Dermis blood vessel endothelial cell (primary cell): ENCODE measurements at regions not wholly inside any gene's neighbourhood (a gene's known extent, or its start where the extent isn't known, plus 50 kb on each side); places are given as distances from the start of the nearest gene placed in this dataset.
"Not testable (repeated sequence)": the region's sequence is repeated elsewhere in the genome, so short reads cannot be mapped to it uniquely, and the experiment has no call there.

Experiments used
- DNase-seq: peaks from one replicate; pipeline ENCODE4 v3.0.0; 2010

GRCh38 chr6:6091608-6092002, 84.9 kb upstream of the NRN1 start:
- DNase-seq = no peak

GRCh38 chr6:6090861-6091607, 84.3 kb upstream of the NRN1 start:
- DNase-seq = no peak

GRCh38 chr6:6085928-6086668, 79.4 kb upstream of the NRN1 start:
- no peak for DNase-seq

GRCh38 chr6:6080975-6081374, 74.2 kb upstream of the NRN1 start:
- DNase-seq = no peak

- DNase-seq = no peak
Measured at GRCh38 chr6:6074190-6074589, 67.5 kb upstream of the NRN1 start.

- not testable (repeated sequence) for DNase-seq
Measured at GRCh38 chr6:6068157-6068556, 61.4 kb upstream of the NRN1 start.

- no peak for DNase-seq
Measured at GRCh38 chr6:6058054-6058444, 51.3 kb upstream of the NRN1 start.

- DNase-seq = peak; percentile 79
Measured at GRCh38 chr6:6057442-6058053, 50.8 kb upstream of the NRN1 start.
